Activated CD4-positive, alpha-beta T cell treated with anti-CD3 and anti-CD28 coated beads, Interleukin-2, amount 50 U/mL, for 16 hours (primary cell): ENCODE measurements at regions not wholly inside any gene's neighbourhood (a gene's known extent, or its start where the extent isn't known, plus 50 kb on each side); places are given as distances from the start of the nearest gene placed in this dataset.

Source experiments
- DNase-seq: peaks from one replicate; pipeline ENCODE4 v3.0.0-alpha.2; 2020

DNA sequence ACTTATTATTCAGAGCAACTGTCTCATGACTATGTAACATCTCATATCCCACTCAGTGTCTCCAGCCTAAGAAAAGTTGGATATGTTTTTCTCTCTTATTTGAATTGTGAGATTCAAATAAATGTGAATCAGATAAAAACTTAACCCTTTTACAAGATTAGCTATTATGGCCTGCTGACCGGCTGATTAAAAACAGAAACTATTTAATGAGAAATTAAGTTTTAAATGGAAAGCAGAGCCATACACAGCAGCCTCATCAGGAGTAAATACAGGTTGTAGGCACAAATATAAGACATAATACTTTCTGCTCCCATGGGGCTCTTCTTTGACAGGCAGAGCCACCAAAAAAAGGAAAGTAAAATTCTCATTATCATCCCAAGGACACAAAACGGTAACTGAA lies 307.0 kb upstream of the PRMT6 start:
- DNase-seq: no peak

DNA sequence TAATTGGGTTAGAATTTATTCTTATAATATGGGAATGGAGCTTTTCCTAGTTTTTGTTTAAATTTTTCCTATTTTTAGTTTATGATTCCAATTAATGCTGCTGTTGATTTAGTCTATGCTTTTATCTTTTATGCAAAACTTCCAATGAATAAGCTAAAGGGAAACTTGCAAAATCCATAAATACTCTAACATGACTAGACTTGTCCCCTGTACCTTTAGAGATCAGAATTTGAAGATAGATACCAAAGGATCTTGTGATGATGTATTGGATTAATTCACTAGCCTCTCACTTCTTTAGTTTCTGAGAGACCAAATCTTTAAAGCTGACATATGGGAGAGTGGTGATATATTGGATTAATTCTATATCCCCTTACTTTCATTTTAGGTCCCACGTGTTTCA lies 306.6 kb upstream of the PRMT6 start:
- no peak for DNase-seq

DNA sequence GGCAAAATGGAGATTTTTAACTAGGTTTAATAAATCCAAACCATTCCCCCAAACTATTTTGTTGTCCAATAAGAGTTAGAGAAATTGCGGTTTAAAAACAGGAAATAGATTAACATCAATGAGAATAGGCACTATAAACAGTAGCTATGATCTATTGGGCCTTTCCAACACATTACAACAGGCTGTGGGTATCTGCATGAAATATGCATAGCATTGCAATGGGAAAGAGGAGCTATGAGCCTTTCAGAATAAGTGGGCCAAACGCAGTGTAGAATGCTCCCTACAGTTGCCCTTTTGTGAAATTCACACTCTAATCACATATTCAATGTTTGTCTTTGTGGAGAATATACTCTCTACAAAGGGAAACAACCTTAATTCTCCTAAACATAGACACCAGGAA lies 305.5 kb upstream of the PRMT6 start:
- DNase-seq: no peak

DNA sequence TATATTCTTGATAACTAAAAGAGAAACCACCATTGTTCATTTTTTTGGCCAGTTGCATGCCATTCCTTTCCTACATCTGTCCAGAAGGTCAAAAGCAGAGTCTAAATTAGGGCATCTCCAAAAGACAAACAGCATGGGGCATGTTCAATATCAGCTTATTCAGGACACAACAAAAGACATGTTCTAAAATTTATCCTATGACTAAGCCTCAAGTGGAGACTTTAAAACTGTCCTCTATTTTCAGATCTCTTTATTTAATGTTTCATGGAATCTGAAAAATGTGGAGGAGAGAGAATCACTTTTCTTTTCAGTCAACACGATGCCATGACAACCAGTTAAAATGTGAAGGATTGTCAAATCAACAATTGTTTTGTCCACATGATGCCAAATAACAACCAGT lies 303.4 kb upstream of the PRMT6 start:
- DNase-seq: no peak

DNA sequence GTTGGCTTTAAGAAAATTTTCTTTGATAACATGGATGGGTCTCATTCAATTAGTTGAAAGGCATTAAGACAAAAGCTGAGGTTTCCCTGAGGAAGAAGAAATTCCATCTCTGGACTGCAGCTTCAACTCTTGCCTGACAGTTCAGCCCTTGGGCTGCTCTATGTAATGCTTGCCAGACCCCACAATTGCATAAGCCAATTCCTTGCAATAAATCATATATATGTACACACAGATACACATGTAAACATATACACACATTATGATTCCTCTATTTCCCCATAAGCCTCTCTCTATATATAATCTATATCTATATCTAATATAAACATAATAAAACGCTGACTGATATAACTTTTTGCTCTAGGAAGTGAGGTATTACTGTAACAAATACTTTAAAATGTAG lies 301.5 kb upstream of the PRMT6 start:
- no peak for DNase-seq

DNA sequence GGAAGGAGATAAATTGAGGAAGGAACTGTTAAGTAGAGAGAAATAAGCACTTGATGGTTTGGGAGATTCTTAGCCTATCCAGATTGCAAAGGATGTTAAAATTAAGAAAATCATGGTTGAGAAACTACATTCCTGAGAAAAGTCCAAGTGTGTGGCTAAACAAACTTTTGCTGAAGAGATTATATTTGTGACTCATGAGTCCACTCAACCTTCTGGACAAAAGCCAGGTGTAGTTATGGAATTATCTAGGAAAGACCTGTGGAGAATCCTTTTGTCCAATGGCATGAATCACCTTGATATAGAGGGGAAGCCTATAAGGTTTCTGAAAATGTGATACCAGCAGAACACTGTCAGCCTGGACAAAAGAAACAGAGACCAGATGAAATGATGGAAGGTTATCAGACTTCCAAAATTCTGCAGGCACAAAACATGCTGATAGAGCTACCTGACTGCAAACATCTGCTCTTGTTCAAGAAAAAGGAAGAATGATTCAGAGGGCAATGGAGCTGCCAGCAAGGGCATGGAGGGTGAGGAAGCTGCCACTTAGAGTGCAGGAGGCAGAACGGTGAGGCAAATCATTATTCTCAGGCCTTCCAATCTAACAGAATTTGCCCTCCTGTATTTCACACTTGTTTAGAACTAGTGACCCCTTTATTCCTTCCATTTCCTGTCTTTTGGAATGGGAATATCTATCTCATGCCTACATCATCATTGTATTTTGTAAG lies 300.6 kb upstream of the PRMT6 start:
- DNase-seq: no peak

DNA sequence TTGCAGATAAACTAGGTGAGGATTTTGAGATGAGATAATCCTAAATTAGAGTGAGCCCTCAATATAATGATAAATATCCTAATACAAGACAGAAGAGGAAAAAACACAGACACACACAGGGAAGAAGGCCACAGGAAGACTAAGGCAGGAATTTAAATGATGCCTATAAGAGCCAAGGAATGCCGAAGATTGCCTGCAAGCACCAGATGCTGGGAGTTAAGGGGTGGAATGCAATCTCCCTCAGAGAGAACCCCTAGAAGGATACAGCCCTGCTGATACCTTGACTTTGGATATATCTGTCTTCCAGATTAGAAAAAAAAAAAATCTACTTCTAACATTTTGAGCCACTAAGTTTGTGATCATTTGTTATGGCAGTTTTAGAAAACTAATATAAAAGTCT lies 299.7 kb upstream of the PRMT6 start:
- DNase-seq: no peak

DNA sequence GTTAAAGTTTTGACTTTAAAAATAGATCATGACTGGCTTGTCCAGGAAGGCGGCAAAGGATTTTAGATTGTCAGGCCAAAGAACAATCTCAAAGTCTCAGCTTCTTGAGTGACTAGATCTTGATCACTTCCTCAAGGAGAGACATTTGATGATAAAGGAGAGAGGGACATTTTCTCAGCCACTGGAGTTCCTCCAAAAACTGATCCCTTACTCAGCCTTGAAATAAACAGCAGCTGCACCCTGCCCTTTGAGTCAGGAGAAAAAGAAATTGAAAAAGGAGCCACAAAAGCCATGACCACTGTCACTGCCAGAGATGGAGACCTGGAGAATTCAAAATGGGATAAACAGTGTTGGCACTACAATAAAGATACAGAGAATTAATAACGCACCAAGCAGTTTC lies 288.4 kb upstream of the PRMT6 start:
- no peak for DNase-seq

DNA sequence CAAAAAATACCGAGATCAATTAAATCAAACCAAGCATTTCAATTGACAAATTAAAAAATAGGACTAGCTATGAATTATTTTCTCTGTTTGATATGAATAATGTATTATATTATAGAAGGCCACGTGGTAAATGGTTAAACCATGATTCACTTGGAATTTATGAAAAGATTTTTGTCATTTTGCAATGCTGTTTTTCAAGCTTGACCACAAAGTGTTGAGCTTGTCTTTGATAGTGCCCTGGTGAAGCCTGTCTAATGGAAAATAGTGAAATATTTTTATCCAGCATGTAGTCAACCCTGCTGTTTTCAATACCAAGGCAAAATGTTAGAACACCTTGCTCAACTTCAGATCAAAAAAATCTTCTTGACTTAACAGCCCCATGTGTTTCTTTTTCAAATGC lies 288.0 kb upstream of the PRMT6 start:
- DNase-seq: no peak

DNA sequence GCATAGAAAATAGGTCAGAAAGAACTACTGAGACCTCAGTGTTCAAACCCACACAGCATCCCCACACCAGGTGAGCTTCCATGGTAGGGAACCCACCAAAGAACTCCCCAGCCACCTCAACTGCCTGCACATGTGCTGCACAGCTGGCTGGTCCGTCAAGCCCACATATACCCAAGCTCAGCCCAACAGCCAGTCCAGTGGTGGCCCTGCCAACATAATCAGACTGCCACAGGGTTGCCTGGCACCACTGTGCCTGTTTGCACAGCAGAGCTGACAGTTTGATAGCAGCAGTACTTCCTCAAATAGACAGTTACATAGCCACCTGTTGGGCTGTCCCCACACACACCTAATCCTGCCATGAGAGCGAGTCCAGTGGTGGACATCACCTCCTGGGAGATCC lies 283.3 kb upstream of the PRMT6 start:
- DNase-seq: no peak

DNA sequence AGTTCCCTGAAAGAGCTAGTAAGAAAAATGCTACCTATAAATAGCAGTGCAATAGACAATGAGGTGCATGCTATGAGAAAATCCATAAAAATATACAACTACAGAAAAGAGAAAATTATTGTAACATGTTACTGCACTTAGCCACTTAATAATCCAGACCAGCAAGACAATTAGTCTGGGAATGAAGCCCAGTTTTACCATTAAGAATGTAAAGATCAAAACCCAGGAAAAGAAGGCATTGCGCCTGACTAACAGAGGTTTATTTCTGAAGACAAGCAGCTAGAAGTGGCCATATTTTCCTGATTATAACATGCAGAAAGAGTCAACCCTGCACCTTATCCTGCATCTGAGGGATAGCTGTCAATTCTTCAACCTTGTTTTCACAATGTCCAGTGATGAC lies 276.4 kb upstream of the PRMT6 start:
- no peak for DNase-seq

DNA sequence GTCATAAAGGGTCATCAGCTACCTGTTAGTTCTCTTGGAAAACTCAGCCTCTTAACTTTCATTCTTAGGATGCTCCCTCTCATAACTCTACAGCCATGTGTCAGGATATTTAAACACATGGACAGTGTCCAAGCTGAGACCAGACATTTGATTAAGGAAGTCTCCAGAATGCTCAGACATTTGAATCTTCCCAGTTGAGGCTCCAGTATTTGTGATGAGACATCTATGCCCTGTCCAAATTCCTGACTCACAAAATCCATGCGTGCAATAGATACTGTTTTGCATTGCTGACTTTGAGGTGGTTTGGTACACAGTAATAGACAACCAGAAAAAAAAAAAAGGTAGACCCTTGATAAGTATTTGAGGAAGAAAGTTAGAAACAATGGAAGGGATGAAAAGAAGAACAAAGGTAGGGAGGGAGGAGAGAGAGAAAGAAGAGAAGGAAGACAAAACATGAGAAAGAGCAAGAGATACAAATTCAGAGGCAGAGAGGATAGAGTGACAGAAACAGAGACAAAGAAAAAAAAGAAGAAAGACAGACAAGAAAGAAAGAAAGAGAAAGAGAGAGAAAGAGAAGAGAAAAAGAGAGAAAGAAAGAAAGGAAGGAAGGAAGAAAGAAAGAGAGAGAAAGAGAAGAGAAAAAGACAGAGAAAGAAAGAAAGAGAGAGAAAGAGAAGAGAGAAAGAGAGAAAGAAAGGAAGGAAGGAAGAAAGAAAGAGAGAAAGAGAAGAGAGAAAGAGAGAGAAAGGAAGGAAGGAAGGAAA lies 275.5 kb upstream of the PRMT6 start:
- DNase-seq: no peak

DNA sequence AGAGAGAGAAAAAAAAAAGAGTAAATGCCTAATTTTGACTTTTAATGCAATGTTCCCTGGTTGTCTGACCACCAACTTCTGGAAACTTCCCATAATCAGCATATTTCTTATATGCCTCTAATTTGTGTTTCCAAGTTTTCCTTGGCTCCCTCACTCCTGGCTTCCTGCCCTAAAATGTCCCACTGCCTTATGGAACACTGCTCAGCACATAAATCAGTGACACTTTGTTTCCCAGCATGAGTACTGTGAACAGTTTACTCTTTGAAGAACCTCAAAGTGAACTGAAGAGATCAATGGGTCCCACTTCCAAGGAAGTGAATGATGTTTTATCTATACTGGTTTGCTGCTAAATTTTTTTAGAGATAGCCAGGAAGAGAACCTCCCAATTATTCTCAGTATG lies 271.3 kb upstream of the PRMT6 start:
- DNase-seq: no peak

DNA sequence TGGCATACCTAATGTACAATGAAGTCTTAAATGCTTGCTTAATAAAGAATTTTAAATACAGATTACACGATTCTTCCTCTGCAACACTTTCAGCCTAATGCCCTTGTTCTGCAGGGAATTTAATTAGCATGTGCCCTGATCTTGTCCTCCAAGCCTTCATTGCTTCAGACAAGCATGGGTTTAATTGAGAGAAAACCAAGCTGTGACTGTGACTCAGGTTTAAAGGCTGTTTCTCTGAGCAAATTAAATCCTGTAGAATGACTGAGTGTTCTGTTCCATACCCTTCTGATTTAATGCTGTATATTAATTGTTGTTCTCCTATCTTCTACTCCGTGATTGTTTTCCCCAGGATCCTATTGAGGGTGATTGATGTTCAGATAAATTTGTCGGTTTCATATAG lies 269.0 kb upstream of the PRMT6 start:
- no peak for DNase-seq

DNA sequence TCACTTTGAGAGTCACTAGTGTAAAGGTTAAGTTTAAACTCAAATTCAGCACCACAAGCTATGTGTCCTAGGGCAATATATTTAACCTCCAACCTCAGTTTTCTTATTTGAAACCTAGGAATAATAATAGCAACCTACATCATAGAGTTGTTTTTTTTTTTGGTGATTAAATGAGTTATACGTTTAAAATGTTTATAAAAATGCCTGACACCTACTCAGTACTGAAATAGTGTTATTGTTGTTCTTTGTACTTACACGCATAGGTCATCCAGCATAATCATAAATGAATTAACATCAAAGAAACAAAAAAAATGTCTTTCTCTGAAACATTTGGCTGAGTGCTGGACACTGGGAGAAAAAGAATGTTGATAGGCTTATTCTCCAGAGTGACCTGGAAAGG lies 266.8 kb upstream of the PRMT6 start:
- no peak for DNase-seq

DNA sequence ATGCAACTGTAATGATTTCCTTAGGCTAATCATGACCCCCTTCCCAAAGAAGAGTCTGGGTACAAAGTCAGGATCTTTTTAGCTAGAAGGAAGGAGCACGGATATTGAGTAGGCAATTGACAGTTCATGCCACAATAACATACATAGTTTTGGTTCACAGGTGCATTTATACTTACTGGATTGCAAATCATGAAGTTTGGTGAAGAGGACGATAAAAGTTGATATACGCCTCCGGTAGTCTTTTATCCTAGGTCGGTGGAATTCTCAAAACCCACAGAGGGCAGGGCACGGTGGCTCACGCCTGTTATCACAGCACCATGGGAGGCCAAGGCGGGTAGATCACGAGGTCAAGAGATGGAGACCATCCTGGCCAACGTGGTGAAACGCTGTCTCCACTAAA lies 265.4 kb upstream of the PRMT6 start:
- no peak for DNase-seq

DNA sequence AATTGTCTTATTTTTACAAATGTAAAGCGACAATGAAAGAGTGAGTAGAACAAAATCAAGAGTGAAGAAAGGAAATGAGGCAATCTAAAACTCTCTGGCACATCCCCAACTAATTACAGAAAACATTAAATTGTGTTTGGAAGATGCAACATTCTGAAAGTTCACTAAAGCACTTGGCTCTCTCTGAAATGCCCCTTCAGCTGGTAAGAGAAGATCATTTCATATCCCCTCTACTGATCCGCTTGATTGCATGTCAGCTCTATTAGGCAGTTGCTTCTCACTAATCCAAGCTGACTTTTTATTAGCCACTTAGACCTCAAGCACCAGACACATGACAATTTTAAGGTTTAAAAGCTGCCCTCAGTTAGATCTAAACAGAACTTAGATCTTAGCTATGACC lies 262.8 kb upstream of the PRMT6 start:
- no peak for DNase-seq

DNA sequence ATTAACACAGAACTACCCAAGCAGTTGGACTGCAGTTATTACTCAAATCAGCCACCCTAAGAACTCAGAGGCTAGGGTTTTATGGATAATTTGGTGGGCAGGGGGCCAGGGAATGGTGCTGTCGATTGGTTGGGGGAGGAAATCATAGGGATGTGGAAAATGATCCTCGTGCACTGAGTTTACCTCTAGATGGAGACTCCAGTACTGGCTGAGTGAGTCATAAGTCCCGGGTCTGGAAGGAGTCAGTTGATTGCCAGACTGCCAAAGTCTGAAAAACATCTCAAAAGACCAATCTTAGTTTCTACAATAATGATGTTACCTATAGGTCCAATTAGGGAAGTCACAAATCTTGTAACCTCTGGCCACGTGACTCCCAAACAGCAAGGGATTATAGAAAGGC lies 257.5 kb upstream of the PRMT6 start:
- DNase-seq: no peak

DNA sequence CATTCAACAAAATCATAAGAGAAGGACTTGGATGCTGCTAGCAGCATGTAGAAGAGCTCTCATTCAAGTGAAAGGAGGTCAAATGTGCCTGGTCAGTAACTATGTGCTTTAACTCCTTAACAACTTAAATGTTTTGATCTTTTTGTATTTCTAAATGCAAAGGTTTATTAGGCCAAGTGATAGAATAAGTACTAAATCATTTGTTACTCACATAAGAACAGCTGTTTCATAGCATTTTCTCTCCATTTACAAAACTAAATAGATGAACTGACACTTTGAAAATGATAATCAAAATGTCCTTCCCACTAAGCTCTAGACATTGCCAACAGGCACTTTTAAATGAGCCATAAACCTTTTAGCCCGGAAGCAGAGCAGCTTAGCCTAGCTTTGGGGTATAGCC lies 254.3 kb upstream of the PRMT6 start:
- no peak for DNase-seq

DNA sequence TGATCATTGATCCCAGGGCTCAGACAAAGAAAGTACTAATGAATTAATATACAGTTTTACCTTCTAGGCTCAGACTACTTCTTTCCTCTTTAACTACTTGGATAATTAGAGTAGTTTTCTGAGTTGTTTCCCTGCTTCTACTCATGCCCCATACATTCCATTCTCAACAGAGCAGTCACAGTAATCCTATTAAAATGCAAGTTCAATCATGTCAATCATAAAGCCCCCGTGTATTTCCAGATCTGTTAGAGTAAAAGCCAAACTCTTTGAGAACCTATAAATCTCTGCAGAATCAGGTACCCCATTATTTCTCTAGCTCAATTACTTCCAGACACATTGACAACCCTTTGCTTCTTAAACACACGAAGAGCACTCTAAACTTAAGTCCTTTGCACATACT lies 242.1 kb upstream of the PRMT6 start:
- DNase-seq: no peak

DNA sequence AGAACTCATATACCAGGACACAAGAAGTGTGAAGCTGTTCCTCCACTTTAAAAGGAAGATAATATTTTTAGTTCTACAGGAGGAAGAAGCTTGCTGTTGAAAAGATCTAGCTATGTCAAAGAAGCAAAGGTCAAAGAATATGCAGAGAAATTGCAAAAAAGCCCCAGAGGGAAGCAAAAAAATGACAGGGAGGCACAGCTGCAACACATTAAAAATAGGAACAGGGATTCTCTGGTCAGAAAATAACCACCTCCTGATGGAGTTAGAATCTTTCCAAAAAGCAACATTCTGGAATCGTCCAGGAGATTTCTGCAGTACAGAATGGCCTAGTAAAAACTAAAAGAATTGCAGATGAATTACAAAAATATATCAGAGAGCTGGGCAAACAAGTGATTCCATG lies 238.9 kb upstream of the PRMT6 start:
- DNase-seq: no peak

DNA sequence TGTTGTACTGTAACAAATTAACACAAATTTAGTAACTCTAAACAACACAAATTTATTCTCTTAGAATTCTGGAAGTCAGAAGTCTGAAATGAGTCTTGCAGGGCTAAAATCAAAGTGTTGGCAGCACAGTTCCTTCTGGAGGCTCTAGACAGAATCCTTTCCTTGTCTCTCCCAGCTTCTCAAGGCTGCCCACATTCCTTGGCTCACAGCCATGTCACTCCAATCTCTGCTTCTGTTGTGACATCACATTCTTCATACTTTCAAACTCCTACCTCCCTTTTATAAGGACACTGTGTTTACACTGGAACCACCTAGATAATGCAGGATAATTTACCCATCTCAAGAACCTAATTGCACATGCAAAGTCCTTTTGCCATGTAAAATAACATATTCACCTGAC lies 225.0 kb upstream of the PRMT6 start:
- no peak for DNase-seq

DNA sequence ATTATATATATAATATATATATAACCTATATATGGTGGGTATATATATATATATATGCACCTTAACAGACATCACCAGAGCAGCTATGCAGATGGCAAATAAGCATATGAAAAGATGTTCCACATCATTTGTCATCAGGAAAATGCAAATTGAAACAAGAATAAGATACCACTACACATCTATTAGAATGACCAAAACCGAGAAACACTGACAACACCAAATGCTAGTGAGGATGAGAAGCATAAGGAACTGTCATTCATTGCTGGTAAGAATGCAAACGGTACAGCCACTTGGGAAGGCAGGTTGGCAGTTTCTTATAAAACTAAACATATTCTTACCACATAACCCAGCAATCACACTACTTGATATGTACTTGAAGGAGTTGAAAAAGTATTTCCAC lies 219.8 kb upstream of the PRMT6 start:
- no peak for DNase-seq

DNA sequence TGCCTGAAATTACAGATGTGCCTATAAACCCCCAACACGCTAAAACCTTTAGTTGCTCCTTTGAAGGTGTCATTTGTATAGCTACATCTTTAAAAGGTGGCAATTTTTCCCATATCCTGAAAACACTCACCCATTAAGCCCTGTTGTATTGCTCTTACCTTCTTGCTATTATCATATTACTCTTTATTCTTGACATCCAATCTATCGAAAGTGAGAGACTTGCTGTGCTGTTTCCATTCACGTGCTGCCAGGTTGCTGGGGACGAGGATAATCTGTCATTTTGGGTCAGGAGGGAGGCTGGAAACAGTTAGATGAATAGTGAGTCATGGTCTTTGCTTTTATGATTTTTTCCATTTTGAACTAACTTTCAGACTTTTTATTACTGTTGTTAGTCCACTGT lies 213.0 kb upstream of the PRMT6 start:
- no peak for DNase-seq

DNA sequence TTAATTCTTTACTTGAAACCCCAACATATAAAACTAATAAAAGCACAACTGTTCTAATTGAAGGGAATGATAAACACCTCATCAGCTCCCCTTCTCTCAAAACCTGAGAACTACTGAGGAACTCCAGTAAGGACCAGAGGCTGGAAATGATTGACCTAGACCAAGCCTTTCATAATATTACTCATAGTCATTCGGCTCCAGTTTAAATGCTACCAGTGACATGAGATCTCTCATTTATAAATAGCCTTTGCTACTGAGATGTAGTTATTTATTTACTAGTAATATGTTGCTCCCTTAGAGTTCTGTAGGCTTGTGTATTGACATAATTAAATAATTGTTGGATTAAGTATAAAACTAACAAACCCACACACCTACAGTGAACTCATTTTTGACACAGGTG lies 209.8 kb upstream of the PRMT6 start:
- no peak for DNase-seq
